H9 (cell line): ENCODE measurements at regions not wholly inside any gene's neighbourhood (a gene's known extent, or its start where the extent isn't known, plus 50 kb on each side); places are given as distances from the start of the nearest gene placed in this dataset.
"Not testable (repeated sequence)": the region's sequence is repeated elsewhere in the genome, so short reads cannot be mapped to it uniquely, and the experiment has no call there.

Source experiments
- DNase-seq: peaks from one replicate; pipeline ENCODE4 v3.0.0-alpha.2; 2017
- H2AFZ ChIP-seq: one replicate; pipeline ENCODE4 v1.6.1; 2013; ENCODE audit warnings: mild to moderate bottlenecking, low read length, control low read depth, moderate library complexity
- H2AK5ac ChIP-seq: 2 replicates; pipeline ENCODE4 v1.6.1; 2013; ENCODE audit warnings: low read length, control low read depth, mixed read lengths; ENCODE audit not compliant: insufficient read length
- H2BK120ac ChIP-seq: one replicate; pipeline ENCODE4 v1.6.1; 2013; ENCODE audit warnings: low read depth, mild to moderate bottlenecking, low read length, control low read depth, inconsistent platforms; ENCODE audit not compliant: poor library complexity, severe bottlenecking
- H2BK12ac ChIP-seq: 2 replicates; pipeline ENCODE4 v1.6.1; 2013; ENCODE audit warnings: low read length, control low read depth, mixed read lengths, low read depth; ENCODE audit not compliant: insufficient read length
- H2BK15ac ChIP-seq: 2 replicates; pipeline ENCODE4 v1.6.1; 2013; ENCODE audit warnings: low read depth, low read length, control low read depth
- H2BK20ac ChIP-seq: one replicate; pipeline ENCODE4 v1.6.1; 2013; ENCODE audit warnings: low read depth, mild to moderate bottlenecking, low read length, control low read depth, inconsistent platforms; ENCODE audit not compliant: poor library complexity, severe bottlenecking
- H2BK5ac ChIP-seq: 2 replicates; pipeline ENCODE4 v1.6.1; 2013; ENCODE audit warnings: low read length, control low read depth, mixed read lengths; ENCODE audit not compliant: insufficient read length
- H3K14ac ChIP-seq: 2 replicates; pipeline ENCODE4 v1.6.1; 2013; ENCODE audit warnings: low read length, control low read depth; ENCODE audit not compliant: insufficient read depth
- H3K18ac ChIP-seq: 2 replicates; pipeline ENCODE4 v1.6.1; 2013; ENCODE audit warnings: low read depth, mild to moderate bottlenecking, mixed read lengths, low read length, control low read depth; ENCODE audit not compliant: insufficient read length
- H3K23ac ChIP-seq: 2 replicates; pipeline ENCODE4 v1.6.1; 2013; ENCODE audit warnings: low read length, control low read depth, mixed read lengths, low read depth; ENCODE audit not compliant: insufficient read length
- H3K23me2 ChIP-seq: 2 replicates; pipeline ENCODE4 v1.6.1; 2013; ENCODE audit warnings: low read depth, mild to moderate bottlenecking, mixed read lengths, low read length, control low read depth; ENCODE audit not compliant: insufficient read length, poor library complexity, severe bottlenecking
- H3K27ac ChIP-seq: 2 replicates; pipeline ENCODE4 v1.5.1; 2013; ENCODE audit warnings: low read length, control low read depth, mixed read lengths, low read depth; ENCODE audit not compliant: insufficient read length
- H3K27me3 ChIP-seq: 2 replicates; pipeline ENCODE4 v1.6.1; 2013; ENCODE audit warnings: low read length, control low read depth, inconsistent platforms; ENCODE audit not compliant: insufficient read depth
- H3K4ac ChIP-seq: 2 replicates; pipeline ENCODE4 v1.6.1; 2013; ENCODE audit warnings: low read depth, mild to moderate bottlenecking, control low read depth, inconsistent platforms, low read length, moderate library complexity
- H3K4me1 ChIP-seq: 2 replicates; pipeline ENCODE4 v1.6.1; 2013; ENCODE audit warnings: low read length, control low read depth, inconsistent platforms; ENCODE audit not compliant: insufficient read depth
- H3K4me2 ChIP-seq: 2 replicates; pipeline ENCODE4 v1.6.1; 2013; ENCODE audit warnings: low read length, control low read depth, mixed read lengths; ENCODE audit not compliant: insufficient read length, insufficient read depth
- H3K56ac ChIP-seq: 2 replicates; pipeline ENCODE4 v1.6.1; 2013; ENCODE audit warnings: low read depth, mild to moderate bottlenecking, mixed read lengths, low read length, control low read depth; ENCODE audit not compliant: insufficient read length
- H3K79me1 ChIP-seq: 2 replicates; pipeline ENCODE4 v1.6.1; 2013; ENCODE audit warnings: low read depth, mild to moderate bottlenecking, moderate library complexity, low read length, control low read depth, inconsistent platforms; ENCODE audit not compliant: insufficient read depth, poor library complexity, severe bottlenecking
- H3K79me2 ChIP-seq: 2 replicates; pipeline ENCODE4 v1.6.1; 2013; ENCODE audit warnings: low read length, control low read depth, inconsistent platforms; ENCODE audit not compliant: insufficient read depth
- H3K9ac ChIP-seq: 2 replicates; pipeline ENCODE4 v1.6.1; 2013; ENCODE audit warnings: low read length, control low read depth, mixed read lengths; ENCODE audit not compliant: insufficient read length; ENCODE audit errors: extremely low read depth
- H3K9me3 ChIP-seq: one replicate; pipeline ENCODE4 v1.6.1; 2013; ENCODE audit warnings: low read depth, low read length, inconsistent platforms; ENCODE audit not compliant: control insufficient read depth
- H3T11ph ChIP-seq: one replicate; pipeline ENCODE4 v1.6.1; 2013; ENCODE audit warnings: mild to moderate bottlenecking, low read length, control low read depth, inconsistent platforms
- H4K20me1 ChIP-seq: one replicate; pipeline ENCODE4 v1.6.1; 2013; ENCODE audit not compliant: control insufficient read depth, insufficient read length, insufficient read depth
- H4K5ac ChIP-seq: 2 replicates; pipeline ENCODE4 v1.6.1; 2013; ENCODE audit warnings: low read depth, mild to moderate bottlenecking, mixed read lengths, low read length, control low read depth; ENCODE audit not compliant: insufficient read length
- H4K8ac ChIP-seq: replicated peaks from 2 replicates; pipeline ENCODE4 v1.6.1; 2013; ENCODE audit warnings: low read length, control low read depth, mixed read lengths, low read depth; ENCODE audit not compliant: insufficient read length
- H4K91ac ChIP-seq: 2 replicates; pipeline ENCODE4 v1.6.1; 2013; ENCODE audit warnings: low read depth, mild to moderate bottlenecking, moderate library complexity, mixed read lengths, low read length, control low read depth; ENCODE audit not compliant: insufficient read length
- H3K27ac Mint-ChIP-seq, 3 experiments: 2 replicates in 2 of 3; 3 replicates in 1 of 3; pipeline ENCODE4 v1.8.0; 2020 to 2021; ENCODE audit warnings: mixed read lengths in 3 of 3, mild to moderate bottlenecking in 1 of 3, moderate library complexity in 1 of 3
- H3K27me3 Mint-ChIP-seq: 2 replicates; pipeline ENCODE4 v1.8.0; 2021; ENCODE audit warnings: low read depth, mild to moderate bottlenecking, moderate library complexity, mixed read lengths
- H3K36me3 Mint-ChIP-seq, 3 experiments: 2 replicates in 2 of 3; 3 replicates in 1 of 3; pipeline ENCODE4 v1.8.0; 2020 to 2021; ENCODE audit warnings: low read depth in 3 of 3, mixed read lengths in 3 of 3; ENCODE audit not compliant: insufficient read depth in 1 of 3
- H3K4me1 Mint-ChIP-seq, 2 experiments: 2 replicates each; pipeline ENCODE4 v1.8.0; 2020; ENCODE audit warnings: mixed read lengths in 2 of 2
- H3K4me3 Mint-ChIP-seq, 2 experiments: 2 replicates in 1 of 2; 3 replicates in 1 of 2; pipeline ENCODE4 v1.8.0; 2020 to 2021; ENCODE audit warnings: mild to moderate bottlenecking in 2 of 2, mixed read lengths in 2 of 2, moderate library complexity in 1 of 2
- H3K9me3 Mint-ChIP-seq, 2 experiments: 2 replicates in 1 of 2; 3 replicates in 1 of 2; pipeline ENCODE4 v1.8.0; 2020; ENCODE audit warnings: mild to moderate bottlenecking in 2 of 2, mixed read lengths in 2 of 2, moderate library complexity in 1 of 2
- WGBS: extraction: QIAGEN DNeasy Blood & Tissue Kit; methylation state at CpG from one replicate; pipeline ENCODE4 v1.1.7; 2013; ENCODE audit warnings: missing lambda C conversion rate, low lambda C conversion rate, mixed read lengths; ENCODE audit not compliant: insufficient read length; ENCODE audit errors: extremely low coverage; 5-methylcytosine and 5-hydroxymethylcytosine counted together

DNA sequence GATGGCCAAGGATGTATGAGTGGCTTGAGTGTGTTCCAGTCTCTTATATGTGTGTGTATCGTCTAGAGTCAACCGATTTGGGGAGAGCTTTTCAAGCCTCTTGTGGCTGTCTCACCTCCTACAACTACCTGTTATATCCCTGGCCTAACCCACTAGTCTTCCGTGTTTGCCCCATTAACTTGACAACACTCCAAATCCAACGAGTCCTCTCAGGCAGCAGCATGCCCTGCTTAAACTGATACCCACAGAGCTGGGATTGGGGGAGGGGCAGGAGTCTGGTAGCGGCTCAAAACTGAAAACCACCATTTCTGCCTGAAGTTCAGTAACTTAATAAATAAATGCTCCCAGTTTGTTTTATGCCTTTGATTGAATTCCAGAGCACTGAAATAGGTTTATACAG, 91.7 kb upstream of the NUTM2F start:
- not testable (repeated sequence) for H4K8ac ChIP-seq, H3K4me2 ChIP-seq, H3K14ac ChIP-seq, H3K23ac ChIP-seq, H3K27ac ChIP-seq, H2BK5ac ChIP-seq, H3K23me2 ChIP-seq, H3K4me1 ChIP-seq, H4K91ac ChIP-seq, H2AK5ac ChIP-seq, H3T11ph ChIP-seq, H3K36me3 Mint-ChIP-seq, H3K9ac ChIP-seq, H2BK120ac ChIP-seq, H4K5ac ChIP-seq, H3K27me3 ChIP-seq, H3K4me3 Mint-ChIP-seq, H2BK20ac ChIP-seq, H3K27me3 Mint-ChIP-seq, H2AFZ ChIP-seq, H3K56ac ChIP-seq, H3K9me3 Mint-ChIP-seq, H3K79me2 ChIP-seq, H3K4ac ChIP-seq, H3K18ac ChIP-seq, H3K9me3 ChIP-seq, H4K20me1 ChIP-seq, H3K79me1 ChIP-seq, H2BK15ac ChIP-seq, H3K4me1 Mint-ChIP-seq, H2BK12ac ChIP-seq
- no CpG with 5 or more reads among the region's 5 CpGs for WGBS
- peak overlapping the region in 1 of 3 experiments; percentile 9; a peak in 1 of 7 replicates for H3K27ac Mint-ChIP-seq
- peak; percentile 29 for DNase-seq

- H2BK120ac ChIP-seq, H3K56ac ChIP-seq, H3K4me1 ChIP-seq, H3K4me2 ChIP-seq, H3K23me2 ChIP-seq, H2BK20ac ChIP-seq, H2AFZ ChIP-seq, H3K79me1 ChIP-seq, H3K79me2 ChIP-seq, H4K8ac ChIP-seq, H2BK5ac ChIP-seq, H3K27ac Mint-ChIP-seq, H3T11ph ChIP-seq, H3K4ac ChIP-seq, H3K18ac ChIP-seq, H2BK12ac ChIP-seq, H3K27me3 Mint-ChIP-seq, H3K9ac ChIP-seq, H3K23ac ChIP-seq, H3K4me1 Mint-ChIP-seq, H4K5ac ChIP-seq, H2BK15ac ChIP-seq, H3K9me3 ChIP-seq, H3K4me3 Mint-ChIP-seq, H2AK5ac ChIP-seq, H3K14ac ChIP-seq, H3K27ac ChIP-seq, H4K20me1 ChIP-seq, H3K27me3 ChIP-seq, DNase-seq, H4K91ac ChIP-seq, H3K36me3 Mint-ChIP-seq, H3K9me3 Mint-ChIP-seq: not testable (repeated sequence)
- no CpG with 5 or more reads among the region's 9 CpGs for WGBS
These were observed 93.5 kb upstream of the NUTM2F start for GRCh38 chr9:94421951-94422350.
